ENCODE measurements at regions not wholly inside any gene's neighbourhood (a gene's known extent, or its start where the extent isn't known, plus 50 kb on each side); places are given as distances from the start of the nearest gene placed in this dataset.

- peak; percentile 65 for DNase-seq
Measured at GRCh38 chr14:37903343-37904191, 304.1 kb upstream of the SSTR1 start.

GRCh38 chr14:37924622-37925021 lies 283.1 kb upstream of the SSTR1 start:
- DNase-seq: no peak

GRCh38 chr14:37932008-37932407 lies 275.7 kb upstream of the SSTR1 start:
- DNase-seq: no peak

GRCh38 chr14:37932481-37932880 lies 275.2 kb upstream of the SSTR1 start:
- no peak for DNase-seq

GRCh38 chr14:37936971-37937370 lies 270.7 kb upstream of the SSTR1 start:
- DNase-seq: no peak

GRCh38 chr14:37939442-37940028 lies 268.2 kb upstream of the SSTR1 start:
- no peak for DNase-seq

GRCh38 chr14:37945959-37946358 lies 261.7 kb upstream of the SSTR1 start:
- no peak for DNase-seq

- DNase-seq: no peak
Measured at GRCh38 chr14:37946819-37947218, 260.9 kb upstream of the SSTR1 start.

- no peak for DNase-seq
Measured at GRCh38 chr14:37948266-37948665, 259.4 kb upstream of the SSTR1 start.

GRCh38 chr14:37968664-37969240 lies 239.0 kb upstream of the SSTR1 start:
- DNase-seq: no peak

GRCh38 chr14:37969511-37969979 lies 238.2 kb upstream of the SSTR1 start:
- DNase-seq: no peak

GRCh38 chr14:37970696-37971095 lies 237.0 kb upstream of the SSTR1 start:
- DNase-seq: no peak

GRCh38 chr14:37972941-37973887 lies 234.5 kb upstream of the SSTR1 start:
- DNase-seq: no peak

GRCh38 chr14:37974421-37974820 lies 233.3 kb upstream of the SSTR1 start:
- DNase-seq: no peak

- no peak for DNase-seq
Measured at GRCh38 chr14:37977481-37977880, 230.2 kb upstream of the SSTR1 start.

GRCh38 chr14:37985826-37986470 lies 221.8 kb upstream of the SSTR1 start:
- DNase-seq: peak; percentile 51

GRCh38 chr14:37988472-37988871 lies 219.2 kb upstream of the SSTR1 start:
- DNase-seq: no peak

GRCh38 chr14:37991027-37991426 lies 216.7 kb upstream of the SSTR1 start:
- no peak for DNase-seq

GRCh38 chr14:37992499-37992898 lies 215.2 kb upstream of the SSTR1 start:
- peak; percentile 69 for DNase-seq

GRCh38 chr14:37994846-37995372 lies 212.8 kb upstream of the SSTR1 start:
- DNase-seq: no peak

- DNase-seq: no peak
Measured at GRCh38 chr14:37997017-37997416, 210.7 kb upstream of the SSTR1 start.

- no peak for DNase-seq
Measured at GRCh38 chr14:38000340-38000739, 207.4 kb upstream of the SSTR1 start.
